GM18498 (cell line): ENCODE measurements at regions not wholly inside any gene's neighbourhood (a gene's known extent, or its start where the extent isn't known, plus 50 kb on each side); places are given as distances from the start of the nearest gene placed in this dataset.

Experiments
- ATAC-seq: cut with Tn5 transposase; IDR thresholded peaks from one replicate; pipeline ENCODE4 v1.9.1; 2021; ENCODE audit warnings: mild to moderate bottlenecking, moderate library complexity; ENCODE audit not compliant: unreplicated experiment

GRCh38 chr2:150168595-150169236 is 318.8 kb downstream of the RND3 start:
- no peak for ATAC-seq

- ATAC-seq, result peak; percentile 92
These were observed 319.8 kb downstream of the RND3 start for GRCh38 chr2:150167711-150168110.

- ATAC-seq, result no peak
These were observed 321.0 kb downstream of the RND3 start for GRCh38 chr2:150166313-150167051.

GRCh38 chr2:150165988-150166312 is 321.5 kb downstream of the RND3 start:
- ATAC-seq, result no peak

GRCh38 chr2:150165442-150165841 is 322.0 kb downstream of the RND3 start:
- ATAC-seq, result no peak

- ATAC-seq, result no peak
These were observed 325.1 kb downstream of the RND3 start for GRCh38 chr2:150162241-150162942.

- no peak for ATAC-seq
These were observed 327.4 kb downstream of the RND3 start for GRCh38 chr2:150160058-150160457.

GRCh38 chr2:150159300-150159699 is 328.2 kb downstream of the RND3 start:
- no peak for ATAC-seq

- no peak for ATAC-seq
These were observed 330.6 kb downstream of the RND3 start for GRCh38 chr2:150156876-150157275.

GRCh38 chr2:150156415-150156814 is 331.1 kb downstream of the RND3 start:
- ATAC-seq, result no peak

- no peak for ATAC-seq
These were observed 333.1 kb downstream of the RND3 start for GRCh38 chr2:150154308-150154797.

- ATAC-seq, result no peak
These were observed 333.7 kb downstream of the RND3 start for GRCh38 chr2:150153646-150154307.

- ATAC-seq, result no peak
These were observed 335.2 kb downstream of the RND3 start for GRCh38 chr2:150152230-150152629.

GRCh38 chr2:150150144-150150543 is 337.3 kb downstream of the RND3 start:
- no peak for ATAC-seq

- ATAC-seq, result no peak
These were observed 339.4 kb downstream of the RND3 start for GRCh38 chr2:150147889-150148683.

- no peak for ATAC-seq
These were observed 340.6 kb downstream of the RND3 start for GRCh38 chr2:150146879-150147278.

GRCh38 chr2:150145299-150145692 is 342.2 kb downstream of the RND3 start:
- ATAC-seq, result no peak

GRCh38 chr2:150144546-150145298 is 342.7 kb downstream of the RND3 start:
- no peak for ATAC-seq

GRCh38 chr2:150143087-150143536 is 344.4 kb downstream of the RND3 start:
- ATAC-seq, result no peak

GRCh38 chr2:150142561-150142960 is 344.9 kb downstream of the RND3 start:
- ATAC-seq, result no peak
